HEK293T (cell line): ENCODE measurements at regions not wholly inside any gene's neighbourhood (a gene's known extent, or its start where the extent isn't known, plus 50 kb on each side); places are given as distances from the start of the nearest gene placed in this dataset.

Experiments
- ARNT ChIP-seq: fragments of 450-650 bp; IDR thresholded peaks from 2 replicates; pipeline ENCODE4 v1.6.1; 2017; ENCODE audit warnings: mild to moderate bottlenecking
- BHLHE40 ChIP-seq: fragments of 450-650 bp; IDR thresholded peaks from 2 replicates; pipeline ENCODE4 v1.6.1; 2016; ENCODE audit warnings: mild to moderate bottlenecking, moderate library complexity, borderline replicate concordance
- CTBP1 ChIP-seq: fragments of 450-650 bp; IDR thresholded peaks from 2 replicates; pipeline ENCODE4 v1.6.1; 2016; ENCODE audit warnings: borderline replicate concordance
- ELF4 ChIP-seq: fragments of 450-650 bp; IDR thresholded peaks from 2 replicates; pipeline ENCODE4 v1.6.1; 2017; ENCODE audit warnings: antibody characterized with exemption
- FOXM1 ChIP-seq: fragments of 450-650 bp; IDR thresholded peaks from 2 replicates; pipeline ENCODE4 v1.6.1; 2017; ENCODE audit warnings: mild to moderate bottlenecking, borderline replicate concordance
- NFRKB ChIP-seq: fragments of 450-650 bp; IDR thresholded peaks from 2 replicates; pipeline ENCODE4 v1.6.1; 2016; ENCODE audit warnings: mild to moderate bottlenecking, moderate library complexity
- SP1 ChIP-seq: fragments of 450-650 bp; IDR thresholded peaks from 2 replicates; pipeline ENCODE4 v1.6.1; 2017
- SUZ12 ChIP-seq: fragments of 450-650 bp; IDR thresholded peaks from 2 replicates; pipeline ENCODE4 v1.6.1; 2016; ENCODE audit warnings: mild to moderate bottlenecking
- TARDBP ChIP-seq: fragments of 450-650 bp; IDR thresholded peaks from 2 replicates; pipeline ENCODE4 v1.6.1; 2016
- TF ChIP-seq, protein P1 (sequence below): fragments of 450-650 bp; IDR thresholded peaks from 2 replicates; pipeline ENCODE4 v1.6.1; 2016

DNA sequence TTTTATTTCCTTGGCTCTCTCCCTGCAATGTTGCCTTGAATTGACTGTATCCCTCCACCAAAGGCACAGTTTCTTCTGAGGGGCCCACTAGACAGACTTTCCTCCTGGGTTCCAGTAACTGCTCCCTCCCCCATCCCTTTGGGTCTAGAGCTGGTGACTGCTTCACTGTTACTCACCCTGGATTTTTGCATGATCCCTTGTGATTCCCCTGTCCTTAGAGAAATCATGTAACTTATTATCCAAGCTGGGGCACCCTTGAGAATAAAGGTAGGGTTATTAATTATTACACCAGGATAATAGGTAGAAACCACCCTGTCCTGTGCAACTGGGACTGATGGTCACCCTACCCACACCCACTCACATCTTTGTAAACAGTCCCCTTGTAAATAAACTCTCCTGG lies 67.5 kb upstream of the FYN start:
- TF ChIP-seq NFRKB (no peak), TARDBP (no peak), SP1 (no peak), ARNT (no peak), ELF4 (no peak), CTBP1 (no peak), SUZ12 (no peak), FOXM1 (no peak), BHLHE40 (no peak)
- TF ChIP-seq, protein P1, sequence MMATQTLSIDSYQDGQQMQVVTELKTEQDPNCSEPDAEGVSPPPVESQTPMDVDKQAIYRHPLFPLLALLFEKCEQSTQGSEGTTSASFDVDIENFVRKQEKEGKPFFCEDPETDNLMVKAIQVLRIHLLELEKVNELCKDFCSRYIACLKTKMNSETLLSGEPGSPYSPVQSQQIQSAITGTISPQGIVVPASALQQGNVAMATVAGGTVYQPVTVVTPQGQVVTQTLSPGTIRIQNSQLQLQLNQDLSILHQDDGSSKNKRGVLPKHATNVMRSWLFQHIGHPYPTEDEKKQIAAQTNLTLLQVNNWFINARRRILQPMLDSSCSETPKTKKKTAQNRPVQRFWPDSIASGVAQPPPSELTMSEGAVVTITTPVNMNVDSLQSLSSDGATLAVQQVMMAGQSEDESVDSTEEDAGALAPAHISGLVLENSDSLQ = no peak
